GM21786 (cell line): ENCODE measurements at regions not wholly inside any gene's neighbourhood (a gene's known extent, or its start where the extent isn't known, plus 50 kb on each side); places are given as distances from the start of the nearest gene placed in this dataset.
"Not testable (repeated sequence)": the region's sequence is repeated elsewhere in the genome, so short reads cannot be mapped to it uniquely, and the experiment has no call there.

Source experiments
- ATAC-seq: cut with Tn5 transposase; IDR thresholded peaks from one replicate; pipeline ENCODE4 v1.9.1; 2021; ENCODE audit not compliant: unreplicated experiment

DNA sequence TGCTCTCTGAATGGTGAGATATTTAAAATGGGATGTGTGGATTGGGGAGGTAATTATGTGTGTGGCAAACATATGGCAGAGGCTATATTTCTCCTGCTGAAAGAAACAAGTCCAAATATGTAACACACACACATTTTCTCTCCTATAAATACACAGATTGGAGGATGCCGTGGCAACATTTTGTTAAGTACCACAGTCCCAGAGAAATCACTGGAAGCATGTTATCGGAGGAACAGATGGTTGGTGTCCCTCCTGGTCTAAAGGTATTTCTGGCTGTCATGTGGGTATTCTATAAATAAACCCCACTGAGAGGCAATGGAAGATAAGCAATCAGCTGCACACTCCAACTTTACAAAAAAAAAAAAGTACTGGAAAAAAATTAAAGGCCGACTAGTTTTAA is 528.3 kb upstream of the BOD1L1 start:
- ATAC-seq, result no peak

DNA sequence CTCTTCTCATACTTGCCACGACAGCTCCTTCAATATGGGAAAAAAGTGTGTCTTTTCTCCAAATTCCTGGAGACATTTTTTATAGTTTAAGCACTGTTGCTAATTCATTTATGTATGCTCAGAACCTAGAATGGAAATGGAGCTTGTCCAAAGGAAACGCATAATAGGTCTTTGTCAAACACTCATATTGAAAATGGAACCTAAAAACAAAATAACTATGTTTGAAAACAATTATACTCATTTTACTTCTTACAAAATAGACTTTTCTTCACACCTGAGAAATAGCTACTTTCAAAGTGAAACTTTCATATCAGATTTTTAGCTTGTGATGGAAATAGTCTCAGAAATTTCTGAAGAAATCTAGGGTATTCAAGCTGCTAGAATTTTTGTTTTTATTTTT is 529.7 kb upstream of the BOD1L1 start:
- peak; percentile 47 for ATAC-seq

DNA sequence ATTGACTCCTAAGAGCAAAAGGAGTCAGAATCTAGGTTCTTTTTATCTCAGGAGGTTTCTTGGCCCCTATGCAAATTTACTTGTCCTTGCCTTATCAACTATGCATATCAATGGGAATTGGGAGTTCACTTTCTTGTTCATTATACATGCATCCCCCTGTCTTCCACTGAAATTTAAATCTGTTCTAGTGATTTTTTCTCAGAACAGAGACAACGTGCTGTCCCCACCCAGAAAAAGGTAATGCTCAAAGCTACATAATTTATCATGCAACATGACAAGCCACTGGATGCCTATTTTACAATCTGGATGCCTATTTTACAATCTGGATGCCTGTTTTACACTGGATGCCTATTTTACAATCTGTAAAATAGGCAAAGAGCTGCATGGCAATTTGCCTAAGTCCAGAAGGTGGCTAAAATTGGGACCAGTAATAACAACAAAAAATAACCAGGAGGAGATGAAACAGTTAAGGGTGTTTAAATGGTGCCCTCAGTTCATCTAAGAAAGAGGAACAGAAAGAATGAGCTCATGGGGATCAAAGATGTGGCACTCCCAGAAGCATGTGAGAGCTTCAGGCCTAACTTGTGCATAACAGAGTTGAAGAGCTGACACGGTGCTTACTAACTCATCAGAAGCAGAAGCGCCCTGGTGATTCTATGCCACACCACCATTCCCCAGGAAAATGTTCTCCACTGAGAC is 537.8 kb upstream of the BOD1L1 start:
- ATAC-seq, result peak; percentile 99

DNA sequence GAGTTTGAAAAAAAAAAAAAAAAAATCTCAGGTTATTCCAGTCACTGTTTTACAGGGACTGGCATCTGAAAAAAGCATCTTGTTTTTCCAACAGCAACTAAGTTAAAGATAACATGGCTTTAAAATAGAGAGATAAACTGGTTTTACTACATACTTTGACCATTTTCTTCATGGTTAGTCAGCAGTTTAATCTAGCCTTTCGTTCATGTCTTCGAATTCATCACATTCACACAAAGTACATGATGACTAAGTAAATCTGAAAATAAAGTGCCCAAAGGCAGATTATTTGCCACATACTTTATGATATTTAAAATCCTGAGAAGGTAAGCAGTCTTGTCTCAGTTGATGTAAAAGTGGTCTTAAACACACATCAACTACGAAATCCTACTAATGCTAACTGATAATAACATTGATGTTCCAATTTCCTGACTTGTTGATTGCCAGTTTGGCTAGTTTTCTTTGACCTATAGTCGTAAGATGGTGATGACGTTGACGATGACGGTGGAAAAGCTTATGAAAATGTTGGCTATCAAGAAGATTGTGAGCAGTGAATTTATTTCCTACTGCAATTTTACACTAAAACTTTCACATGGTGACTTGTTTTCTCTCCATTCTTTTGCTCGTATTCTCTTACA is 540.5 kb upstream of the BOD1L1 start:
- ATAC-seq, result no peak

DNA sequence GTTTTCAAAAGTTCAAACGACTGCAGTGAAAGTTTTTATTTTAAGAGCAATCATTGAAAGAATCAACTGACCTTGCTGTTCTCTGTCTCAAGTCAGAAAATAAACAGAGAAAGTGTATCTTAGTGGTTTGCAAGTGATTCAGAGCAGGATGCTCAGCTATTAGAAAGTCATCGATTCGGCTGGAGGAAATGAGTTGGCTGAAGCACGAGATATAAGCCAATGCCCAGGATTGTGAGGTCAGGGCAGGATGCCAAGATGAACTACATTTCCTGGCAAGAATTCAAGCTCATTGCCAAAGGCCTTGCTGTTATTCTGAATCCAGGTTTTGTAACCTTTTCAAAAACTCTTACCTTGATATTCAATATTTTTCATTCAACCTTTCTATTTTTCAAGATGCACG is 541.4 kb upstream of the BOD1L1 start:
- peak; percentile 68 for ATAC-seq

DNA sequence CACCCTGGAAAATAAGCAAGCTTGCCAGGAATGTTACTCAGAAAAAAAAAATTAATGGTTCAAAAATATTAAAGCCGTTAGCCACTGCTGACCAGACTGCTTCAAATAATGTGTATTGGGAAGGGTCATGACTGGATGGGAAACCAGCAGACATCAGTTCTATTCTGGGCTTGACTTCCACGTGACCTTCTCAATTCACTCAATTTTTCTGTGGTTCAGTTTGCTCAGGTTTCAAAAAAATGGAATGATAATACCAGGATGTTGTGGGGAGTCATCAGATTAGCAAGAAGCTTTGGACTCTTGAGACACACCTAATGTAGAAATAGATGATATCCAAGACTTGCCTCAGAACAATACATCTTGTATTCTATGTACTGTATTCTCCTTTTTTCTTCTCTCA is 541.9 kb upstream of the BOD1L1 start:
- ATAC-seq, result no peak

DNA sequence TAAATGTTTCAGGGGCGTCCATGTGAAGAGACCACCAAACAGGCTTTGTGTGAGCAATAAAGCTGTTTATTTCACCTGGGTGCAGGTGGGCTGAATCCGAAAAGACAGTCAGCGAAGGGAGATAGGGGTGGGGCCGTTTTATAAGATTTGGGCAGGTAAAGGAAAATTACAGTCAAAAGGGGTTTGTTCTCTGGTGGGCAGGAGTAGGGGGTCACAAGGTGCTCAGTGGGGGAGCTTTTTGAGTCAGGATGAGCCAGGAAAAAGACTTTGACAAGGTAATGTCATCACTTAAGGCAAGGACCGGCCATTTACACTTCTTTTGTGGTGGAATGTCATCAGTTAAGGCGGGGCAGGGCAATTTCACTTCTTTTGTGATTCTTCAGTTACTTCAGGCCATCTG is 542.4 kb upstream of the BOD1L1 start:
- not testable (repeated sequence) for ATAC-seq

DNA sequence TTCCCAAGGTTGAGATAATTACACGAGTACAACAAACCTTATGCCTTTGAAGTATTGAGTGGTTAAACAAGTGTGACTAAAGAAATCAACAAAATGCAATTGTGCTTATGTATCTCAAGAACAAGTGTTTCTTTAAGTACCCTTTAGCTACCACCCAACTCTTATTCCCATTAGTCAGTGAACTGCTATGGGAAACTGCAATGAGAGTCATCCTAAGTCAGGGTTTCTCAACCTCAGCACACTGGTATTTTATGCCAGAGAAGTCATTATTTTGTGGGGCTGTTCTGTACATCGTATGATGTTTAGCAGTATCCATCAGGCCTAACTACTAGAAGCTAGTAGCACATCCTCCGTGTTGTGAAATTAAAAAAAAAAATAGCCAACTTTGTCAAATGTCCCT is 549.1 kb upstream of the BOD1L1 start:
- ATAC-seq, result no peak

DNA sequence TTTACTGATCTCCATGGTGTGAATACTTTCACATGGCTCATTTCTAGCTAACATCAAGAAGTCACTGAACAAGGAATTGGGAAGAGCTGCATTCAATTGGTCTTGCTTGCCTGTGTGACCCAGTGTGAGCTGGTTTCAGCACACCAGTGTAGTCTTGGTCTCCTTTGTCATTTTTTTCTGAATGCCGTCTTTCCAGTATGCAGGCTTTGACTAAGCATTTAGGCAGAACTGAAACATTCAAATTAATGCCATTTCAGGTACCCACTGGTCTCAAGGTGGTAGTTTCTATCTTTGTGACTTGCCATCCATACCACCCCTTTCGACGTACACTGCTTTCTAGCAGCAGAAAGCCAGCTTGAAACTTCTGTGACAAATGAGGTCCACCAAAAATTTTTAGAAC is 550.5 kb upstream of the BOD1L1 start:
- ATAC-seq, result peak; percentile 94

DNA sequence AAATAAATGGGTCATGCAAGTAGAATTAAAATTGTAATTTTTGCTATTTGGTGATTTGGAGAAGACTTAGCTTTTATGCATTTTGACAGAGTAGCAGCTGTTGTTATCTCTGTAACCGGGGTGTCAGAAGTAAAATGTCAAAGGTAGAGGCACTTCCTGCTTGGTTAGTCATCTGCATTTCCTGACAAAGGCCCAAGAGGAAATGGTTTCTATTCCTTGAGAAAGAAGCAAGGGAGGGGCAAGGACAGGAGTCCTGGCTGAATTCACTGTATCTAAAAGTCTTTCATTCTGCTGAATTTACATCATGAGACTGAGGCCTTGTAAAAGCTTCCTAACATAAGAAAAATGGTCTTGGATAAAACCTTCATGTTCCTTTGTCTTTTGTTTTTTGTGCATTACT is 550.9 kb upstream of the BOD1L1 start:
- ATAC-seq, result peak; percentile 62

DNA sequence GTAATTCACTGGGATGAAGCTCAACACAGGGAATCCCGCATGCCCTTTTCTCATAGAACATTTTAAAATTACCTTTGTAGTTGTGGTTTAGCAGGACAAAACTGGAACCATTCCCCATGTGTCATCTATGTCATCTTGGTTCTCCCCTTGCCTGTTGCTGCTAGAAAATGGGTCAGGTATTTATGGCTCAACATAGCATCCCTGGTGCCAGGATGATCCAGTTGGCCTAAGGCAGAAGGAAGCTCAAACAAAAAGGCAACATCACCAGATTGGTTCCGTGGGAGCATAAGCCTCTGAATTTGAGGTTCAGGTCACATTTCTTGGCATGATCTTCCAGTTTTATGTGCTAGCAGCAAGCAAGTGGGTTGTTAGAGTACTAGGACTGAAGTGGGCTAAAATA is 552.6 kb upstream of the BOD1L1 start:
- no peak for ATAC-seq

DNA sequence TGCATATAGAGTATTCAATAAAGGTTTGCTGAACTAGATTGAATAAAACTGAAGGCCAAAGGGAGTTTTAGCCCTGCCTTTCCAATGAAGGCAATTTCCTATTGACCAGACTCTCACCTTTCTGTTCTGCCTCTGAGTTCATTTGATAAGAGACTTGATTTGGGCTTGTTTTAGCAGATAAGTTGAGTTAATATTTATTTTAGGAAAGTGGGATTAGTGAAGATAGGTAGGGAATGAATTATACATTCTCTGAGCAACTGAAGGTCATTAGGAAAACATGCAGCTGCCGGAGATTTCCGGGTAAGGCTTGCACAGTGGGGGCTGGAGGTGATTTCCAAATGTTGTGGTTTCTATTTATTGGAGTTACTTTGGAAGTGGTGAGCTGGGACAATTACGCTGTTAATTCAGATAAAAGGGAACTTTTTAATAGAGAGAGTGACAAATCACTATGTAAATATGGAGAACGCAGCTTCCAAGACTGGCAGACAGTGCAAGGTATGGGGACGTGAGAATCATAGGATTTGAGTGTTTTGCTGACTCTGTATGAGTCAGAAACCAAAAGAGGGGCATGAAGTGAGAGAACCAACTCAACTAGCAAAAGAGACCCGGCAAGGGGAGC is 553.6 kb upstream of the BOD1L1 start:
- ATAC-seq, result no peak

DNA sequence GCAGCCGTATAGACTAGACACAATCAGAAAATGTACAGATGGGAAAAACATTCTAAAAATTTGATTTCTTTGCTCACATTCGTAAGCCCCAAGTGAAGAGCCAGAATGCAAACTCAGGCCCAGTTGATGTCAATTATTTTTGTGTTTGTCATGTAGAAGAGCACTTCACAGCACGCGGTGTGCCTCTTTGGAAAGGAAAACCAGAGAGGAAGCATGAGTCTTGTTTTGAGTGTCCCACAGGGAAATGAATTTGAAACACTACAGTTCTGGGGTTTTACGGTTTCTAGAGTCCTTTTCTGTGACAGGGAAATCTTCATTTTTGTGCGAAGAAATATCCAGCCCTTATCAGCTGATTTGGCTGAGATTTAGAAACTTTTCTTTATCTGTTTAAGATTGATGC is 554.6 kb upstream of the BOD1L1 start:
- no peak for ATAC-seq

DNA sequence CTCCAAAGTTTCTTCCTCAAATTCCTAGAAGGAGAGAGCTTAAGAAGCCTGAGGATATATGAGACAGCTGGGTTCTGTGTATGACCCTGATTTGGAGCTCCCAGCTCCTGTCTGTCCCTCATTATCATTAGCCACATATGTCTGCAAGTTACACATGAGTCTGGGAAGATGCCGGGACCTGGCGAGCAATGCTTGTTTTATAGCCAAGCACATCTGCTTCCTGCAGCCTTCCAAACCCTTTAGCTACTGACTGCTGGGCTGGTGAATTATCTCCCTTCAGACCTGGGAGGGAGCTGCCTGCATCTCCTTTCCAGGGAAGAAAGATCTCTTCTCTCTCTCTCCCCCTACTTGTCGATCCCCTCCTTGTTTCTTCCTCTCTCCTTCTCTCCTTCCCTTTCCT is 556.7 kb upstream of the BOD1L1 start:
- ATAC-seq, result no peak

DNA sequence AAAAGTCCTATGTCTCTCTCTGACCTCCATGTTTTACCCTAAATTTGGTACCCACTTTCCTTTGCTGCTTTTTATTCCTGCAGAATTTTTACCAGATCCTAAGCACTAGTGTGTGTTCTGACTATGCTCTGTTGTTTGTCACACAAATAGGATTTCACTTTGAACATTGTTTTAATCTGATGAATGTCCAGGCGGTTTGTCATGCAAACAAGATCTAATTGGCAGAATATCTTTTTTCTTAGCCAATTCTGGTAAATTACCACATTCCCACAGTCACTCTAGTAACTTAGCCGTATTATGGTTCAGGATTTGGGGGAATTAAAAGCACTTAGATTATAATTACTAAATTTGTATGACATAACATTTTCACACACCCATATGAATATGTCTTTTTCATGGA is 557.2 kb upstream of the BOD1L1 start:
- ATAC-seq, result no peak

DNA sequence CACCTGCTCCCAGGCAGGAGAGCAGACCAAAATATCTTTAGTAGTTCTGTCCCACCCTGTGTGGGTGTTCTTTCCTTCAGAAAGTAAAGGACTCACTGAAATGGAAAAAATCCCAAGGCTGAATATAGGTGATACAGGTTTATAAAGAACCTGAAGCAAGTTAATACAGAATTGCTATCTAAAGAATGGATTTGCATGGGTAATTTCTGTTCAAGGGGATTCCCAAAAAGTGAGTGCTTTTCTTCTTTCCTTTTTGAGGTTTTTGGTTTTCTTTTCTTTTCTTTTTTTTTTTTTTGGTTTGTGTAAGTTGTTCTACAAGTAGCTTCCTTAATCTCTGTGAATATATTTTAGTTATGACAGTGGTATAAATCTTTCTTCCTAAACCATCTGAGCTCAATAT is 560.7 kb upstream of the BOD1L1 start:
- ATAC-seq, result no peak

DNA sequence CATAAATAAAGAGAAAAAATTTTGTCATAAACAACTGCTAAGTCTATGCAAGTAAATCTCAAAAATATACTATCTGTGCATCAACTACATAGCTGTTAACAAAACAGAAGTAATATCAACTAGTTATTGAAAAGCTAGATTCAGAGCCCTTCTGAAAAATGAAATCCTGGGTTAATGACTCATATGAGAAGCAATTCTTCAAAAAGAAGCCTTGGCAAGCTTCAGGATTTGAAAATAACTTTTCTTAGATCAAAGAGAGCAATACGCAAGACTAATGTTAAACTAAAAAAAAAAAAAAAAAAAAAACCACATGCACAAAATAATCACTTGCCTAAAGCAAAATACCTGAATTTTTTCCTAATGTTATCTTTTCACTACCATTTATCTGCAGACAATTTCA is 566.1 kb upstream of the BOD1L1 start:
- ATAC-seq, result no peak

DNA sequence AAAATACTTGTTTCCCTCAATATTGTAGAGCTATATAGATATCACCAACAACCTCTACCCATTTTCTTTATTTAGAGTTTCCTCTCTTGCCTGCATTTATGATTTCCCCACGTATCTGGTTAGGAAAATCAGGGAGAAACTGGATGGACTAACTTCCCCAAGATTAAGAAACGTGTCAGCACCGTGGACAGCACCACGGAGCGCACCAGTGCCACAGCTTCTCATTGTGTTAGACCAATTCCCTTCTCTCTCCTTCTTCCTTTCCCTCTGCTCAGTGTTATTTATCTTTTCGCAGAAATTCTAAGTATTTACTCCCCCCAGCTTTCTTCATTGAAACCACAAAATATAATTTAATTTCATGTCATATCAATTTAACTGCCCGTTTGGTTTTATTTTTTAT is 568.6 kb upstream of the BOD1L1 start:
- no peak for ATAC-seq

DNA sequence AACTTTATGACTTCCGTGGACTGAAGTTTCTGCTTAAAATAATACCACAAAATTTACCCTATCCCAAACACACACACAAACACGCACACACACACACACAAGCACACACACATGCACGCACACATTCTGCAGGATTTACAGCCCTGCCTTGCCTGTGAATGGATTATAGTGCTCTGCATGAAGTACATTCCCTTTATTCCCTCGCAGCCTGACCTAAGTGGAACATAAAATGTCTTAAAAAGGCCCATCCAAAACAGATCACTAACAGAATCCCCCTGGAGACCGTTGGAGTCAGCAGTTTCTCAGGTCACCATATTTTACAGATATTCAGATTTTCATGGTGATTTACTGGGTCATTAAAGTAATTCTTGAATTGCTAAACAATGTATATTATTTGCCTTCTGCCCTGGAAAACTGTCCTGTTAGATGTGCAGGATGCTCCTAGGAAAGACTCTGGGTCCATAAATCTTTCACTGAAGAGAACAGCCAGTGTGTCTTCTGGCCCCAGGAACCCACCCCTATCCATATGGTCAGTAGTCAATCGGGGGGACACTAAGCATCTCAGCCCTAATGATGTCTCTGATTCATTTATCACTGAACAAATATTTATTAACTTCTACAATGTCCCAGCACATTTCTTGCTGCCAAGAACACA is 587.7 kb upstream of the BOD1L1 start:
- ATAC-seq, result no peak

DNA sequence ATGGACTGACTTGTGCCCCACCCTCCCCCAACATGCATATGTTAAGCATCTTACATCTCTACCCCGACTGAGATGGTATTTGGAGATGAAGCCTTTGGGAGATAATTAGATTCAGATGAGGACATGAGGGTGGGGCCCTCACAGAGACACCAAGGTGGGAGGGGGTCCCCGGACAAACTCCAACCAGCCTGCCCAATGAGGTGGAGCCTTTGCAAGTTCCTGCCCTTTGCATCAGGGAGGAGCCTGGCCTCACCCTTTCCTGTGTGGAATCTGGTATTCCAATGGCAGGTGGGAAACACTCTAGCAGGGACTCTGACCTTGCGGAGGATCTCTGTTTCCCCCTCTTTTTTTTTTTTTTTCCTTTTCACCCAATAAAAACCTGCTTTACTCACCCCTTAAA is 589.9 kb upstream of the BOD1L1 start:
- ATAC-seq, result no peak

DNA sequence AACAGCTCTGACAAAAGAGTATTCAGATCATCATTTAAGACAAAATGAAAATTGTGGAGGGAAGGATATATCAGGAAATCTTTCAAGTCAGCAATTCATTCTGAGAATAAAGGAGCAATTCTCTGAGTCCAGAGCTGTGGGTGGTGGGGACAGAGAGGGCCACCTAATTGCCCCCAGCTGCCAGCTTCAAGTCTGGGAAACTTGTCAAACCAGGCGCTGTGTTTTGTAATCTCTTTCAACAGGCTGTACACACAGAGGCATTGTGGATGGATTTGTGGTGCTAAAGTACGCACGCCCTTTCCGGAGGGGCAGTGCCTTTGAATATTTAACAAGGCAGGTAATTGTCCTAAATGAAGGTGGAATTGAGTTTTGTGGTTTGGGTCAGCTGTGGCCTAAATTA is 591.1 kb upstream of the BOD1L1 start:
- ATAC-seq, result no peak

DNA sequence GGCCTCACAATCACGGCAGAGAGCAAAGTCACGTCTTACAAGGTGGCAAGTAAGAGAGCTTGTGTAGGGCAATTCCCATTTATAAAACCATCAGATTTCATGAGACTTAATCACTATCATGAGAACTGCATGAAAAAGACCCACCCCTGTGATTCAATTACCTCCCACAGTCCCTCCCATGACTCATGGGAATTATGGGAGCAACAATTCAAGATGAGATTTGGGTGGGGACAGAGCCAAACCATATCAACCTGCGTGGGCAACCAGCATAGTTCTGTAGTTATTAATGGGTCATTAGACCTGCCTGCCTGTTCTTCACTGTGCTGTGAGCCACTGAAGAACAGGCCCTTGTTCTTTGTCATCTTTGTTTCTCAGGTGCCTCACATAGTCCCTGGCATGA is 593.7 kb upstream of the BOD1L1 start:
- ATAC-seq, result no peak
